Calu3 (cell line): ENCODE measurements at regions not wholly inside any gene's neighbourhood (a gene's known extent, or its start where the extent isn't known, plus 50 kb on each side); places are given as distances from the start of the nearest gene placed in this dataset.

Experiments used
- BruUV-seq: library from RNA; stranded (reverse); fragments of 400-500 nt; replicated peaks from 2 replicates; lab custom pipeline; 2021; lab: Mats Ljungman, UMichigan
- CTCF ChIA-PET: fragments of 300-600 bp; sonication (Branson Sonifier 250); formaldehyde crosslinking; loops from one replicate; lab custom pipeline; 2022; ENCODE audit warnings: antibody characterized with exemption; lab: Charles Lee
- DNase-seq: peaks from one replicate; pipeline ENCODE4 v3.0.0; 2022
- H3K27ac Mint-ChIP-seq: one replicate; pipeline ENCODE4 v1.8.0; 2022; ENCODE audit warnings: mixed read lengths; ENCODE audit not compliant: unreplicated experiment
- H3K27me3 Mint-ChIP-seq: one replicate; pipeline ENCODE4 v1.8.0; 2022; ENCODE audit warnings: mixed read lengths; ENCODE audit not compliant: unreplicated experiment
- H3K36me3 Mint-ChIP-seq: one replicate; pipeline ENCODE4 v1.8.0; 2022; ENCODE audit warnings: mild to moderate bottlenecking, moderate library complexity, mixed read lengths; ENCODE audit not compliant: insufficient read depth, unreplicated experiment
- H3K4me1 Mint-ChIP-seq: one replicate; pipeline ENCODE4 v1.8.0; 2022; ENCODE audit warnings: mild to moderate bottlenecking, low read depth, mixed read lengths; ENCODE audit not compliant: unreplicated experiment
- H3K4me3 Mint-ChIP-seq: one replicate; pipeline ENCODE4 v1.8.0; 2022; ENCODE audit warnings: mild to moderate bottlenecking, low read depth, moderate library complexity, mixed read lengths; ENCODE audit not compliant: unreplicated experiment
- H3K9me3 Mint-ChIP-seq: one replicate; pipeline ENCODE4 v1.8.0; 2022; ENCODE audit warnings: low read depth, mixed read lengths; ENCODE audit not compliant: unreplicated experiment
- intact Hi-C: fragments of 100-400 bp; cut with micrococcal nuclease; formaldehyde crosslinking; loops from one replicate; pipeline ENCODE4 v1.10.0; 2022; ENCODE audit not compliant: unreplicated experiment
- TF ChIP-seq, protein P1 (sequence below): fragments of 200-600 bp; IDR thresholded peaks from one replicate; pipeline ENCODE4 v1.8.0; 2022; ENCODE audit warnings: antibody characterized with exemption; ENCODE audit not compliant: unreplicated experiment

DNA sequence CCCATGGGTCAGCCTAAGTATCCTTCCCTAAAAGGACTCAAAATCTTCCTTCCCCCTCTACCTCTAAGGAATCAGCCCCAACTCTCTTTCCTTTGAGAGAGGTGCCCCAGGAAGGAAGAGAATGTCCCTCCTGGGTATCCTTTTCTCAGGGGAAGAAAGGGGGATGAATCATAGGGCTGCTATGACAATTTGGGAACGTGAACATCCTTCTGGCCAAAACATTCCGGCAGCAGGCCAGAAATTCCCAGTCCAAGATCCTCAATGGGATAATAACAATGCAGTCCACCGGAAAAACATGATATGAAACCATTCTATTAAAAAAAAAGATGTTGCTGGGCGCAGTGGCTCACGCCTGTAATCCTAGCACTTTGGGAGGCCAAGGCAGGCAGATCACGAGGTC, 50.8 kb upstream of the CACNA2D3 start:
- H3K27ac Mint-ChIP-seq: no peak overlapping the region
- peaks cover 3% of the 10 kb centered on the region for H3K9me3 Mint-ChIP-seq
- H3K4me1 Mint-ChIP-seq: no peaks in the 10 kb centered on the region
- H3K27me3 Mint-ChIP-seq: peaks cover 62% of the 10 kb centered on the region
- DNase-seq: no peak
- TF ChIP-seq, protein P1, sequence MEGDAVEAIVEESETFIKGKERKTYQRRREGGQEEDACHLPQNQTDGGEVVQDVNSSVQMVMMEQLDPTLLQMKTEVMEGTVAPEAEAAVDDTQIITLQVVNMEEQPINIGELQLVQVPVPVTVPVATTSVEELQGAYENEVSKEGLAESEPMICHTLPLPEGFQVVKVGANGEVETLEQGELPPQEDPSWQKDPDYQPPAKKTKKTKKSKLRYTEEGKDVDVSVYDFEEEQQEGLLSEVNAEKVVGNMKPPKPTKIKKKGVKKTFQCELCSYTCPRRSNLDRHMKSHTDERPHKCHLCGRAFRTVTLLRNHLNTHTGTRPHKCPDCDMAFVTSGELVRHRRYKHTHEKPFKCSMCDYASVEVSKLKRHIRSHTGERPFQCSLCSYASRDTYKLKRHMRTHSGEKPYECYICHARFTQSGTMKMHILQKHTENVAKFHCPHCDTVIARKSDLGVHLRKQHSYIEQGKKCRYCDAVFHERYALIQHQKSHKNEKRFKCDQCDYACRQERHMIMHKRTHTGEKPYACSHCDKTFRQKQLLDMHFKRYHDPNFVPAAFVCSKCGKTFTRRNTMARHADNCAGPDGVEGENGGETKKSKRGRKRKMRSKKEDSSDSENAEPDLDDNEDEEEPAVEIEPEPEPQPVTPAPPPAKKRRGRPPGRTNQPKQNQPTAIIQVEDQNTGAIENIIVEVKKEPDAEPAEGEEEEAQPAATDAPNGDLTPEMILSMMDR: no peak
- no peaks in the 10 kb centered on the region for H3K36me3 Mint-ChIP-seq
- CTCF ChIA-PET: no interaction called here
- no peak overlapping the region for H3K4me3 Mint-ChIP-seq
- BruUV-seq: no TSS peak
- intact Hi-C loops: no loop called here

DNA sequence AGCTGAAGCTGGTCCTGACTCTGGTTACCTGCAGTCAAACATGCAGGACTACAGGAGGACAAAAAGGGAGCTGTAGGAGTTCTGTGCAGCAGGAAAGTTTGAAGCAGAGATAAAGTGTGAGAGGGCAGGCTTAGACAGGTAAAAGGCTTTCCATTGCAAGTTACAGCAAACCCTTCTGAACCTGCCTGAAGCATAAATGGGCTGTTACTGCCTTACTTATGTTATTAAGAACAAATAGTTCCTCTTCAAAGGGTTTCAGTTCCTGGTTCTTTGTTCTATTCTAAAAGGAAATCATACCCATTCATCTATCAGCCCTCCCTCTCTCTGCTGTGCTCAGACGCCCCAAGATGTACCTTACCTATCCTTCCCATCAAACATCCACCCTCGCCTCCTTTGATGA, 52.4 kb upstream of the CACNA2D3 start:
- no peak overlapping the region for H3K4me3 Mint-ChIP-seq
- H3K9me3 Mint-ChIP-seq: peaks cover 3% of the 10 kb centered on the region
- no peak for DNase-seq
- CTCF ChIA-PET: no interaction called here
- no peak overlapping the region for H3K27ac Mint-ChIP-seq
- no peaks in the 10 kb centered on the region for H3K36me3 Mint-ChIP-seq
- TF ChIP-seq, protein P1: no peak
- peaks cover 47% of the 10 kb centered on the region for H3K27me3 Mint-ChIP-seq
- intact Hi-C loops: no loop called here
- no peaks in the 10 kb centered on the region for H3K4me1 Mint-ChIP-seq
- BruUV-seq: no TSS peak

DNA sequence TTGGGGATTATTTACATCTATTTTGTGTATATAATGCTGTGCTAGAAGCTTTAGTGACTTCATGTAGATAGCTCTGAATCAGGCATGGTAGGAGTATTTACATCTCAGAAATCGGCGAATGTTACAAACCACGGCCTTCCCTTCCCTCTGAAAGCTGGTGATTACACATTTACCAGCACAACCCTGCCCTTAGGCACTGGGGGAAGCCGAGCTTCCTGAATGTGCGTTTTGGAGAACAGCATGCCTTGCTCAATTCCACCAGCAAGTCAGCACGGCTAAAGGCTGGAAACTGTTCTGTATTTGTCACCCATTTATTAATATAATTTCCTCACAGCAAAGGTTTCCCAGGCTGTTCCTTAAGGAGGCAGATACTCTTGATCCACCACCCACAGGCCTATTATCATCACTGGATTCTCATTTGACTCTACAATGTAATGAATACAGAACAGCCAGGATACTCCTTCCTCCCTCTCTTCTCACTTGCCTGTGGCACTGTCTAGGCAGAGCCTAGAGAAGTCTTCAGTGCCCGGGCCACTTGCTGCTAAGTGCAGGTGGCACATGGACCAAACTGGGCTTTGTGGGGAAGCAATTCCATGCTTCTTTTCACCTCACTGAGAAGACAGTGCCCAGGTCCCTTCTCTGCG, 55.2 kb upstream of the CACNA2D3 start:
- peak; percentile 40 for DNase-seq
- CTCF ChIA-PET: no interaction called here
- BruUV-seq: no TSS peak
- Mint-ChIP-seq H3K27me3 (peaks cover 53% of the 10 kb centered on the region), H3K27ac (no peak overlapping the region), H3K4me3 (no peak overlapping the region), H3K9me3 (peaks cover 3% of the 10 kb centered on the region), H3K36me3 (no peaks in the 10 kb centered on the region), H3K4me1 (no peaks in the 10 kb centered on the region)
- TF ChIP-seq, protein P1: no peak
- intact Hi-C loops: no loop called here

DNA sequence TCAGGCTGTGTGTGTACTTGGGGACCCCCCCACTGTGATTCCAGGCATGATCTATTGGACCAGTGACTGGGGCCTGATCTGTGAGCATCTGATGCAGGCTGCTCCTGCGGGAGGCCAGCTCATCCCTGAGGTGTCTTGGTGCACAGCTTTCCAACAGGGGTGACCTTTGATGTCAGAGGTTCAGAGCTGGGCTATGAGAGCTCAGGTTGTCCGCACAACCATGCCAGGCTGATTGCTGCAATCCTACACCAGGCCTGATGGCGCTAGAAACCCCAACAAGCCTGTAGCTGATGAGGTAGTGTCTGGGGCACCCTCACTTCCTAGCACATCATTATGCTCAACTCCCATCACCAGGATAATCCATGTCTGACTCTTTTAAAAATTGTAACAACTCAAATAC, 56.1 kb upstream of the CACNA2D3 start:
- no peak overlapping the region for H3K27ac Mint-ChIP-seq
- H3K27me3 Mint-ChIP-seq: peaks cover 58% of the 10 kb centered on the region
- no TSS peak for BruUV-seq
- CTCF ChIA-PET: no interaction called here
- intact Hi-C loops: no loop called here
- TF ChIP-seq, protein P1: no peak
- H3K4me3 Mint-ChIP-seq: no peak overlapping the region
- no peaks in the 10 kb centered on the region for H3K4me1 Mint-ChIP-seq
- H3K36me3 Mint-ChIP-seq: no peaks in the 10 kb centered on the region
- H3K9me3 Mint-ChIP-seq: peaks cover 3% of the 10 kb centered on the region
- no peak for DNase-seq
